ENCODE measurements at regions not wholly inside any gene's neighbourhood (a gene's known extent, or its start where the extent isn't known, plus 50 kb on each side); places are given as distances from the start of the nearest gene placed in this dataset.

- DNase-seq (ENCODE audit: low spot score in 2 of 2), result no peak
- in situ Hi-C loops (cut with MboI; ENCODE audit: low sequenced_read_pairs), result no loop called here
- no peaks in the 10 kb centered on the region for H3K36me3 ChIP-seq (replicated peaks)
- no peaks in the 10 kb centered on the region for H3K27me3 ChIP-seq (ENCODE audit: low read depth)
- no peaks in the 10 kb centered on the region for H3K4me1 ChIP-seq
- no peak overlapping the region for H3K4me3 ChIP-seq
- H3K9me3 ChIP-seq, result no peaks in the 10 kb centered on the region
Measured at GRCh38 chr3:36250191-36250590, 130.1 kb upstream of the STAC start.

- in situ Hi-C loops (cut with MboI; ENCODE audit: low sequenced_read_pairs), result no loop called here
- Histone ChIP-seq H3K36me3 (replicated peaks) (no peaks in the 10 kb centered on the region), H3K27me3 (ENCODE audit: low read depth) (no peaks in the 10 kb centered on the region), H3K4me1 (no peaks in the 10 kb centered on the region), H3K4me3 (no peak overlapping the region), H3K9me3 (no peaks in the 10 kb centered on the region)
- no peak for DNase-seq (ENCODE audit: low spot score in 2 of 2)
Measured at GRCh38 chr3:36257158-36257852, 123.0 kb upstream of the STAC start.

- in situ Hi-C loops (cut with MboI; ENCODE audit: low sequenced_read_pairs), result no loop called here
- no peaks in the 10 kb centered on the region for H3K9me3 ChIP-seq
Measured at GRCh38 chr3:36258421-36258820, 121.9 kb upstream of the STAC start.

GRCh38 chr3:36259580-36259979 lies 120.7 kb upstream of the STAC start:
- H3K4me3 ChIP-seq, result no peak overlapping the region
- no peak for DNase-seq (ENCODE audit: low spot score in 2 of 2)
- in situ Hi-C loops (cut with MboI; ENCODE audit: low sequenced_read_pairs), result no loop called here
- H3K27me3 ChIP-seq (ENCODE audit: low read depth), result no peaks in the 10 kb centered on the region
- no peaks in the 10 kb centered on the region for H3K36me3 ChIP-seq (replicated peaks)
- H3K9me3 ChIP-seq, result no peaks in the 10 kb centered on the region
- no peaks in the 10 kb centered on the region for H3K4me1 ChIP-seq

More at GRCh38 chr3:36258421-36258820, 121.9 kb upstream of the STAC start:
- Histone ChIP-seq H3K4me1 (no peaks in the 10 kb centered on the region), H3K36me3 (replicated peaks) (no peaks in the 10 kb centered on the region), H3K27me3 (ENCODE audit: low read depth) (no peaks in the 10 kb centered on the region), H3K4me3 (no peak overlapping the region)
- no peak for DNase-seq (ENCODE audit: low spot score in 2 of 2)

- H3K36me3 ChIP-seq (replicated peaks), result no peaks in the 10 kb centered on the region
- in situ Hi-C loops (cut with MboI; ENCODE audit: low sequenced_read_pairs), result no loop called here
- no peak overlapping the region for H3K4me3 ChIP-seq
- H3K9me3 ChIP-seq, result no peaks in the 10 kb centered on the region
- no peaks in the 10 kb centered on the region; the same call in 1 of the 2 replicates for H3K4me1 ChIP-seq
- no peak for DNase-seq (ENCODE audit: low spot score in 2 of 2)
- no peaks in the 10 kb centered on the region for H3K27me3 ChIP-seq (ENCODE audit: low read depth)
Measured at GRCh38 chr3:36269274-36269673, 111.0 kb upstream of the STAC start.

GRCh38 chr3:36282766-36283165 lies 97.5 kb upstream of the STAC start:
- Histone ChIP-seq H3K9me3 (no peaks in the 10 kb centered on the region), H3K4me3 (no peak overlapping the region), H3K27me3 (ENCODE audit: low read depth) (no peaks in the 10 kb centered on the region), H3K36me3 (replicated peaks) (no peaks in the 10 kb centered on the region), H3K4me1 (no peaks in the 10 kb centered on the region)
- DNase-seq (ENCODE audit: low spot score in 2 of 2), result no peak
- in situ Hi-C loops (cut with MboI; ENCODE audit: low sequenced_read_pairs), result no loop called here

GRCh38 chr3:36295296-36295695 lies 85.0 kb upstream of the STAC start:
- H3K9me3 ChIP-seq, result no peaks in the 10 kb centered on the region
- no peaks in the 10 kb centered on the region for H3K36me3 ChIP-seq (replicated peaks)
- no peaks in the 10 kb centered on the region for H3K27me3 ChIP-seq (ENCODE audit: low read depth)
- no peak for DNase-seq (ENCODE audit: low spot score in 2 of 2)
- in situ Hi-C loops (cut with MboI; ENCODE audit: low sequenced_read_pairs), result no loop called here
- H3K4me1 ChIP-seq, result no peaks in the 10 kb centered on the region
- H3K4me3 ChIP-seq, result no peak overlapping the region

GRCh38 chr3:36297195-36297594 lies 83.1 kb upstream of the STAC start:
- Histone ChIP-seq H3K36me3 (replicated peaks) (no peaks in the 10 kb centered on the region), H3K9me3 (no peaks in the 10 kb centered on the region), H3K27me3 (ENCODE audit: low read depth) (no peaks in the 10 kb centered on the region), H3K4me3 (no peak overlapping the region), H3K4me1 (no peaks in the 10 kb centered on the region)
- no peak for DNase-seq (ENCODE audit: low spot score in 2 of 2)
- in situ Hi-C loops (cut with MboI; ENCODE audit: low sequenced_read_pairs), result no loop called here

- DNase-seq (ENCODE audit: low spot score in 2 of 2), result no peak
Measured at GRCh38 chr3:36298188-36298587, 82.1 kb upstream of the STAC start.

GRCh38 chr3:36302158-36302509 lies 78.2 kb upstream of the STAC start:
- H3K27me3 ChIP-seq (ENCODE audit: low read depth), result no peaks in the 10 kb centered on the region
- H3K36me3 ChIP-seq (replicated peaks), result no peaks in the 10 kb centered on the region
- in situ Hi-C loops (cut with MboI; ENCODE audit: low sequenced_read_pairs), result no loop called here
- no peaks in the 10 kb centered on the region for H3K4me1 ChIP-seq
- H3K4me3 ChIP-seq, result no peak overlapping the region
- H3K9me3 ChIP-seq, result no peaks in the 10 kb centered on the region
- DNase-seq (ENCODE audit: low spot score in 2 of 2), result no peak

More at GRCh38 chr3:36298188-36298587, 82.1 kb upstream of the STAC start:
- Histone ChIP-seq H3K27me3 (ENCODE audit: low read depth) (no peaks in the 10 kb centered on the region), H3K4me3 (no peak overlapping the region), H3K9me3 (no peaks in the 10 kb centered on the region), H3K36me3 (replicated peaks) (no peaks in the 10 kb centered on the region), H3K4me1 (no peaks in the 10 kb centered on the region)
- in situ Hi-C loops (cut with MboI; ENCODE audit: low sequenced_read_pairs), result no loop called here

GRCh38 chr3:36302626-36303025 lies 77.7 kb upstream of the STAC start:
- H3K27me3 ChIP-seq (ENCODE audit: low read depth), result no peaks in the 10 kb centered on the region
- in situ Hi-C loops (cut with MboI; ENCODE audit: low sequenced_read_pairs), result no loop called here

GRCh38 chr3:36303286-36303685 lies 77.0 kb upstream of the STAC start:
- Histone ChIP-seq H3K27me3 (ENCODE audit: low read depth) (no peaks in the 10 kb centered on the region), H3K36me3 (replicated peaks) (no peaks in the 10 kb centered on the region), H3K4me3 (no peak overlapping the region), H3K4me1 (no peaks in the 10 kb centered on the region), H3K9me3 (no peaks in the 10 kb centered on the region)
- in situ Hi-C loops (cut with MboI; ENCODE audit: low sequenced_read_pairs), result no loop called here
- no peak for DNase-seq (ENCODE audit: low spot score in 2 of 2)

More at GRCh38 chr3:36302626-36303025, 77.7 kb upstream of the STAC start:
- no peak overlapping the region for H3K4me3 ChIP-seq
- DNase-seq (ENCODE audit: low spot score in 2 of 2), result no peak
- no peaks in the 10 kb centered on the region for H3K9me3 ChIP-seq
- no peaks in the 10 kb centered on the region for H3K36me3 ChIP-seq (replicated peaks)
- H3K4me1 ChIP-seq, result no peaks in the 10 kb centered on the region

- in situ Hi-C loops (cut with MboI; ENCODE audit: low sequenced_read_pairs), result no loop called here
- H3K36me3 ChIP-seq (replicated peaks), result no peaks in the 10 kb centered on the region
- no peaks in the 10 kb centered on the region for H3K4me1 ChIP-seq
- no peaks in the 10 kb centered on the region for H3K9me3 ChIP-seq
- H3K4me3 ChIP-seq, result no peak overlapping the region
- DNase-seq (ENCODE audit: low spot score in 2 of 2), result no peak
- no peaks in the 10 kb centered on the region for H3K27me3 ChIP-seq (ENCODE audit: low read depth)
Measured at GRCh38 chr3:36305929-36306520, 74.3 kb upstream of the STAC start.

GRCh38 chr3:36309092-36309491 lies 71.2 kb upstream of the STAC start:
- no peaks in the 10 kb centered on the region for H3K27me3 ChIP-seq (ENCODE audit: low read depth)
- no peaks in the 10 kb centered on the region for H3K9me3 ChIP-seq
- no peak for DNase-seq (ENCODE audit: low spot score in 2 of 2)
- no peaks in the 10 kb centered on the region for H3K36me3 ChIP-seq (replicated peaks)
- no peak overlapping the region for H3K4me3 ChIP-seq
- in situ Hi-C loops (cut with MboI; ENCODE audit: low sequenced_read_pairs), result no loop called here
- no peaks in the 10 kb centered on the region for H3K4me1 ChIP-seq

- H3K9me3 ChIP-seq, result no peaks in the 10 kb centered on the region
- in situ Hi-C loops (cut with MboI; ENCODE audit: low sequenced_read_pairs), result no loop called here
Measured at GRCh38 chr3:36312351-36312750, 68.0 kb upstream of the STAC start.

More at GRCh38 chr3:36312351-36312750, 68.0 kb upstream of the STAC start:
- no peaks in the 10 kb centered on the region for H3K36me3 ChIP-seq (replicated peaks)
- no peaks in the 10 kb centered on the region for H3K27me3 ChIP-seq (ENCODE audit: low read depth)
- no peak for DNase-seq (ENCODE audit: low spot score in 2 of 2)
- no peak overlapping the region for H3K4me3 ChIP-seq
- no peaks in the 10 kb centered on the region for H3K4me1 ChIP-seq

Measured in HAP-1 (cell line).